HPDE6-E6E7 (cell line): ENCODE measurements at regions not wholly inside any gene's neighbourhood (a gene's known extent, or its start where the extent isn't known, plus 50 kb on each side); places are given as distances from the start of the nearest gene placed in this dataset.

Source experiments
- DNase-seq: peaks from one replicate; pipeline ENCODE4 v3.0.0; 2011; ENCODE audit warnings: missing footprints; ENCODE audit errors: extremely low spot score

- no peak for DNase-seq
These were observed 59.1 kb downstream of the BOD1 start for GRCh38 chr5:173557123-173557903.

- DNase-seq = no peak
These were observed 60.1 kb downstream of the BOD1 start for GRCh38 chr5:173556142-173557028.

- DNase-seq = no peak
These were observed 61.3 kb downstream of the BOD1 start for GRCh38 chr5:173554989-173555705.

DNA sequence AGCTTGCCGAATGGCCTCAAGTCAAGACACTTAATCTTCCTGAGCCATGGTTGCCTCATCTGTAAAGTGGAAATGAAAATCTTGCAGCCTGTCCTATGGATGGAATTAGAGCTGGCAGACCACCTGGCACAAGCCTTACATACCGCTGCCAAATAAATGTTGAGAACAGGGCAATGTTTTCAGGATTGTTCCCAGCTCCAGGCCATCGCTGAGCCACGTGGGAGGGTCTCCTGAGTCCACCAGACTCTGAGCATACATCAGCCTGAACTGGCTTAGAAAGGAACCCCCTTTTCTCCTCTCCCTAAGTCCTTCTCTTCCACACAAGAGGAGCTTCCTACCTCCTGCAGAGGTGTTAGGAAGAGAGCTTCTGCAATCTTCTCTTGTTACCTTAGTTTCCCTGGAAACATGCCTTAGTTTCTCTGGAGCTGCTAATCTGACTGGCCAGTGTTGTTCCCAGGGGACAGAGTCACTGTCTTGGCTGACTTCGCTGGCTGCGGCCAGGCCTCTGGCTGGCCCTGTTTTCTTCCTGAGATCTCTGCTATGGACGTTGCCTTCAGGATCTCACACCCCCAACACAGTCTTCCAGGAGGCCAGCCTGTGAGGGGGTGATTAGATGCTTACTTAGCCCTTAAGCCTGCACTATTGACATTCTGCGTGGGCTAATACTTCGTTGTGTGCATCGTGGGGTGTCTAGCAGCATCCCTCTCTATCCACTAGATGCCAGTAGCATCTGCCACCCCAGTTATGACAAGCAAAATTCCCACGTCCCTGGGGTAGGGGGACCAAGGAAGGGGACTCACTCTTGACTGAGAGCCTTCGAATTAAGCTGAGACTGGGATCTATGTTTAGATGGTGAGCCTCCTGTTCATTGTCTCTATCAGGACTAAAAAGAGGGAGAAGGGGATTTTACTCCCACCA is 62.2 kb downstream of the BOD1 start:
- no peak for DNase-seq

DNA sequence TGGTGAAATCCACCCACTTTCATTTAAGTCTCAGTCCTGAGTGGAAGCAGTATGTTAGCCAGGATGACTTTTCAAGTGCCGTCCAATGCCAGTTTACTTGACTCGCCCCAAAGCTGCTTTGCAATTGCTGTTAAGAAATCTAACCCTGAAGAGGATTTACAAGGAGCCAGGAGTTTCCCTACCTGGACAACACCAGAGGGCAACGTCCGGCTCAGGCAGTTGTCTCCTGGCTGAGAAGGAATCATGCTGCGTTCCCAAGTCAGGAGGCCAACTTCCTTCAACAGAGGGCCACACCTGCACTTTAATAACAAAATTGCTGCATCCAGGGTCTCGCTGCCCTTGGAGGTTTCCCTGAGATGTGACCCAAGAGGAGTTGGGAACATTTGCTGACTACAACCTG is 65.8 kb downstream of the BOD1 start:
- no peak for DNase-seq

DNA sequence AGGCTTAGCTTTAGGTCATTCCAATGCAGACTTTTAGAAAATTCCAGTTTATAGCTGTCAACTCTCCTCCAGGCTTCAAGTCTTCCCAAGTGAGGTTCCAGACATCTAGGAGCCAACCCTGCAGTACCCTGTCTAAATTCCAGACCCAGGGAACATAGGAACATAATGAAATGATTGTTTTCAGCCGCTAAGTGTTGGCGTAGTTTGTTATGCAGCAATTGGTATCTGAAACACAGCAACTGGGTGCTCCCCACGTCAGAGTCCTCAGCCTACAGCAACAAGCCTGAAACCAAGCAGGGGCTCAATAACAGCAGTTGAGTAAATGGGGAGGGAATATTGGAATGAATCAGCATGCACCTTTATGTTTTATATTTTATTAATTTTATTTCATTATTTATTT is 66.8 kb downstream of the BOD1 start:
- no peak for DNase-seq

- DNase-seq = no peak
These were observed 68.9 kb downstream of the BOD1 start for GRCh38 chr5:173547579-173547978.

DNA sequence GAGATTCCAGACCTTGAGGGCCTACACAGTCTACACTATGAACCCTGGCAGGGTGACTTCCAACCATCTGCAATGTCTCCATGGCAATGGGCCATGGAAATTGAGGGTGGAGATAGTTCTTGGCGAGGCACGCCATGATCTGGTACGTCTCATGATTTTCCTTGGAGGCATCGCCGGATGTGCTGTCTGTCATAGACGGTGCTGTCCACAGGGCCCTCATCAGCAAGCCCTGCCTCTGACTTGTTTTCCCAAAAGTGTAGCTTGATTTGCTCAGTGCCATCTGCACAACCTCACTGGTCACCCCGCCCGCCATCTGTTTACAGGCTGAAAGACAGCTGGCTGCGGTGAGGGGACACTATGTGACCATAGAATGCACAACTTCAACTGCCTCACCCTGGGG is 73.5 kb downstream of the BOD1 start:
- no peak for DNase-seq

- DNase-seq = no peak
These were observed 74.3 kb downstream of the BOD1 start for GRCh38 chr5:173542159-173542558.

GRCh38 chr5:173538654-173539053 is 77.8 kb downstream of the BOD1 start:
- DNase-seq = no peak

- no peak for DNase-seq
These were observed 78.4 kb downstream of the BOD1 start for GRCh38 chr5:173538018-173538417.

- no peak for DNase-seq
These were observed 79.2 kb downstream of the BOD1 start for GRCh38 chr5:173537228-173537627.

- no peak for DNase-seq
These were observed 80.3 kb downstream of the BOD1 start for GRCh38 chr5:173535976-173536639.

GRCh38 chr5:173535166-173535975 is 81.1 kb downstream of the BOD1 start:
- no peak for DNase-seq

DNA sequence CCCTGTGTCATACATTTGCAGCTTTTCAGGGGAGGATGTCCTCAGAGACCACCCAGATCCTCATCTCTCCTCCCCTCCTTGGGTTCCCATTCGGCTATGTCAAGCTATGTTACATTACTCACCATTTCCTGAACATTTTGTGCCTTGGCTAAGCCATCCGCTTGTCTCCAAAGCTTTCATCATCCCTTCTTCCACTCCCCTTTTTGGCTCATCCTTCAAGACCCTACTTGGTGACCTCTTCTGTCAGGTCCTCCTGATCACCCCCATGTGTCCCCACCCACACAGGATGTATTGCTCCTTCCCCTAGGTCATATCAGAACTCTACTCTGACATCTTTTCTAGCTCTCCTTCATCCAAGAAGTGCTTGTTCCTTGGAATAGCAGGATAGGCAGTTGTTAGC is 81.8 kb downstream of the BOD1 start:
- DNase-seq = no peak

- DNase-seq = no peak
These were observed 82.4 kb downstream of the BOD1 start for GRCh38 chr5:173534031-173534430.

- no peak for DNase-seq
These were observed 83.7 kb downstream of the BOD1 start for GRCh38 chr5:173532689-173533250.

GRCh38 chr5:173531863-173532262 is 84.6 kb downstream of the BOD1 start:
- DNase-seq = no peak

DNA sequence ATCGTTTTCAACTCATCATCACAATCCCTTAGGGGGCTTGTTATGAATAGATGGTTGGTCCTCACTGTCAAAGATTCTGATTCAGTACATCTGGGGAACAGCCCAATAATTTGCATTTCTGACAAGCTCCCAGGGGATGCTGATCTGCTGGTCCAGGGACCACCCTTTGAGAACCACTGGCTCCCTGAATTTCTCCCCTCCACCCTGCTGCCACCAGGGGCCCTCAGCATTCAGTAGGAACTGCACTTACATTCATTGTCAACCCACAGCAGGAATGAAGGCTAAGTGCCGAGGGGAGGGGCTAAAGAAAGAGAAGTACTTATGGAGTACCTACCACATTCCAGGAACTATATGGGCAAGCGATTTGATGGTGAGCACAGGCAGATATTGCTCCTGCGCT is 85.9 kb downstream of the BOD1 start:
- DNase-seq = no peak

DNA sequence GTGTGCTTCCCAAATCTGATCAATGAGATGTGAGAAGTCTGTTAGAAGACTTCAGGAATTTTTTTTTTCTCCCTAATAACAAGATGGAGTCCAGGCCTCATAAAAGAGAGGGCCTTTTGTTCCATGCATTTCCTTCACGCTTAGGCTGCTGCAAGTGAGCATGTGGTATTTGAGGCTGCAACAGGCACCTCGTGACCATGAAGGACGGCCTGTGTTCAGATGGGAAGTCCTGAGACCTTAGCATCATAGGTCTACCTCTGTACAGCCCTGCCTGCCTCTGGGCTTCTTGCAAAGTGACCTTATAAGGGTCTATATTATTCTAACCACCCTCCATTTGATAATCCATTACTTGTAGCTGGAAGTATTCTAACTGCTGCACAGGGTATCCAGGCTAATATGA is 86.6 kb downstream of the BOD1 start:
- DNase-seq = no peak
